ENCODE measurements at regions not wholly inside any gene's neighbourhood (a gene's known extent, or its start where the extent isn't known, plus 50 kb on each side); places are given as distances from the start of the nearest gene placed in this dataset.
"Not testable (repeated sequence)": the region's sequence is repeated elsewhere in the genome, so short reads cannot be mapped to it uniquely, and the experiment has no call there.

DNA sequence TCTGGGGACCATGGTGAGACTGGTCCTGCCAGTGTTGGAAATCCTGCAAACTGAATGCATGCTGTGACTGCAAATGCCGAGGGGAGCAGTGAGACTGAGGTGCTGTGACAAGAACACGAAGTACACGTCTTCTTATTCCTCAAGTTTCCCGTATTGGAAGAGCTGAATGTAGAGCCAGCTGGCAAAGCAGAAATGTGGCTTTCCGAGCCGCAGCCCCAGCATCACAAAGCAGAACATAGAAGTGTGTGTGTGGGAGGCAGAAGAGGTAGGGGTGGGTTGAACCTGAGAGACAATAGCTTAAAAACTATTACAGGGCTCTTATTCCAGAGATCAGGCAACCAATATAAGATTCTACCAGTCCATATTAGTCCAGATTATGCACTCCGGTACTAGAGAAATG lies 98.8 kb downstream of the CARTPT start:
- H3K4me1 ChIP-seq (ENCODE audit: control insufficient read depth in 4 of 4, insufficient read depth in 4 of 4, low read length in 3 of 4): no peaks in the 10 kb centered on the region
- no peaks in the 10 kb centered on the region for H3K27me3 ChIP-seq (ENCODE audit: control insufficient read depth in 4 of 4, insufficient read depth in 4 of 4, low read length in 3 of 4)
- no peak overlapping the region for H3K4me3 ChIP-seq (ENCODE audit: low read depth in 1 of 3, low read length in 3 of 3)
- no peak overlapping the region for H3K27ac ChIP-seq (ENCODE audit: low read depth in 1 of 2, low read length in 2 of 2)
- H3K9ac ChIP-seq (ENCODE audit: low read depth in 1 of 2, low read length in 2 of 2): no peak overlapping the region
- no peak for DNase-seq (ENCODE audit: low spot score)
- no peak for TF ChIP-seq FOXA1 (IDR thresholded peaks at IDR 0.05)
- no peak for TF ChIP-seq SP1 (IDR thresholded peaks at IDR 0.05)
- no peak for TF ChIP-seq HNF4G (IDR thresholded peaks at IDR 0.05)
- no peak for TF ChIP-seq JUND (IDR thresholded peaks at IDR 0.05)
- no peak for TF ChIP-seq EGR1 (IDR thresholded peaks at IDR 0.05; ENCODE audit: low read depth in 2 of 2)
- TF ChIP-seq HNF4A (conservative IDR thresholded peaks at IDR 0.05): no peak
- no peak for TF ChIP-seq GABPA (IDR thresholded peaks at IDR 0.05 in 1 of 2, conservative IDR thresholded peaks at IDR 0.05 in 1 of 2)
- 81% methylated on average over 7 of the region's 7 CpGs for WGBS
- H3K36me3 ChIP-seq (ENCODE audit: control insufficient read depth in 4 of 4, insufficient read depth in 3 of 4, low read depth in 1 of 4, low read length in 3 of 4): no peaks in the 10 kb centered on the region
- H3K9me3 ChIP-seq (ENCODE audit: control insufficient read depth in 4 of 4, low read length in 3 of 4): peaks cover 0 to 4% (median 2%) of the 10 kb centered on the region in 4 donors

DNA sequence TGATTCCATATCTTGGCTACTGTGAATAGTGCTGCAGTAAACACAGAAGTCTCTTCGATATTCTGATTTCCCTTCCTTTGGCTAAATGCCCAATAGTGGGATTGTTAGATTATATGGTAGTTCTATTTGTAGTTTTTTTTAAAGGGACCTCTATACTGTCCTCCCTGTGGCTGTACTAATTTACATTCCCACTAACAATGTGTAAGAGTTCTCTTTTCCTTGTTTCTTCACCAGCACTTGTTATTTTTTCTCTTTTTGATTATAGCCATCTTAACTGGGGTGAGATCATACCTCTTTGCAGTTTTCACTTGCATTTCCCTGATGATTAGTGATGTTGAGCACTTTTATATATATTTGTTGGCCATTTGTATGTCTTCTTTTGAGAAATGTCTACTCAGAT lies 102.0 kb downstream of the CARTPT start:
- Histone ChIP-seq H3K9me3 (ENCODE audit: control insufficient read depth in 4 of 4, low read length in 3 of 4) (peaks cover 0 to 14% (median 4%) of the 10 kb centered on the region in 4 donors), H3K27me3 (ENCODE audit: control insufficient read depth in 4 of 4, insufficient read depth in 4 of 4, low read length in 3 of 4) (no peaks in the 10 kb centered on the region), H3K4me3 (ENCODE audit: low read depth in 1 of 3, low read length in 3 of 3) (no peak overlapping the region), H3K27ac (ENCODE audit: low read depth in 1 of 2, low read length in 2 of 2) (no peak overlapping the region), H3K4me1 (ENCODE audit: control insufficient read depth in 4 of 4, insufficient read depth in 4 of 4, low read length in 3 of 4) (no peaks in the 10 kb centered on the region), H3K9ac (ENCODE audit: low read depth in 1 of 2, low read length in 2 of 2) (no peak overlapping the region), H3K36me3 (ENCODE audit: control insufficient read depth in 4 of 4, insufficient read depth in 3 of 4, low read depth in 1 of 4, low read length in 3 of 4) (no peaks in the 10 kb centered on the region)
- TF ChIP-seq SP1 (IDR thresholded peaks at IDR 0.05): no peak
- no peak for TF ChIP-seq TAF1 (conservative IDR thresholded peaks at IDR 0.05)
- TF ChIP-seq, protein P1, sequence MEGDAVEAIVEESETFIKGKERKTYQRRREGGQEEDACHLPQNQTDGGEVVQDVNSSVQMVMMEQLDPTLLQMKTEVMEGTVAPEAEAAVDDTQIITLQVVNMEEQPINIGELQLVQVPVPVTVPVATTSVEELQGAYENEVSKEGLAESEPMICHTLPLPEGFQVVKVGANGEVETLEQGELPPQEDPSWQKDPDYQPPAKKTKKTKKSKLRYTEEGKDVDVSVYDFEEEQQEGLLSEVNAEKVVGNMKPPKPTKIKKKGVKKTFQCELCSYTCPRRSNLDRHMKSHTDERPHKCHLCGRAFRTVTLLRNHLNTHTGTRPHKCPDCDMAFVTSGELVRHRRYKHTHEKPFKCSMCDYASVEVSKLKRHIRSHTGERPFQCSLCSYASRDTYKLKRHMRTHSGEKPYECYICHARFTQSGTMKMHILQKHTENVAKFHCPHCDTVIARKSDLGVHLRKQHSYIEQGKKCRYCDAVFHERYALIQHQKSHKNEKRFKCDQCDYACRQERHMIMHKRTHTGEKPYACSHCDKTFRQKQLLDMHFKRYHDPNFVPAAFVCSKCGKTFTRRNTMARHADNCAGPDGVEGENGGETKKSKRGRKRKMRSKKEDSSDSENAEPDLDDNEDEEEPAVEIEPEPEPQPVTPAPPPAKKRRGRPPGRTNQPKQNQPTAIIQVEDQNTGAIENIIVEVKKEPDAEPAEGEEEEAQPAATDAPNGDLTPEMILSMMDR (IDR thresholded peaks at IDR 0.05; ENCODE audit: low read depth, low read length, missing input control): no peak
- TF ChIP-seq RAD21 (IDR thresholded peaks at IDR 0.05): no peak
- no peak for TF ChIP-seq RXRA (IDR thresholded peaks at IDR 0.05)
- TF ChIP-seq EGR1 (IDR thresholded peaks at IDR 0.05; ENCODE audit: low read depth in 2 of 2): no peak
- TF ChIP-seq HNF4G (IDR thresholded peaks at IDR 0.05): no peak
- no peak for TF ChIP-seq ZBTB33 (IDR thresholded peaks at IDR 0.05)
- no peak for TF ChIP-seq FOXA1 (IDR thresholded peaks at IDR 0.05)
- TF ChIP-seq ATF3 (IDR thresholded peaks at IDR 0.05): no peak
- DNase-seq (ENCODE audit: low spot score): no peak
- 85% methylated on average over 1 of the region's 1 CpG for WGBS

- not testable (repeated sequence) for H3K27me3 ChIP-seq (ENCODE audit: control insufficient read depth in 4 of 4, insufficient read depth in 4 of 4, low read length in 3 of 4); H3K27ac ChIP-seq (ENCODE audit: low read depth in 1 of 2, low read length in 2 of 2); H3K9ac ChIP-seq (ENCODE audit: low read depth in 1 of 2, low read length in 2 of 2)
Measured at GRCh38 chr5:71822065-71822464, 103.0 kb downstream of the CARTPT start.

More at GRCh38 chr5:71822065-71822464, 103.0 kb downstream of the CARTPT start:
- not testable (repeated sequence) for H3K36me3 ChIP-seq (ENCODE audit: control insufficient read depth in 4 of 4, insufficient read depth in 3 of 4, low read depth in 1 of 4, low read length in 3 of 4); DNase-seq (ENCODE audit: low spot score); H3K4me1 ChIP-seq (ENCODE audit: control insufficient read depth in 4 of 4, insufficient read depth in 4 of 4, low read length in 3 of 4); H3K4me3 ChIP-seq (ENCODE audit: low read depth in 1 of 3, low read length in 3 of 3)
- peaks cover 0 to 14% (median 6%) of the 10 kb centered on the region in 4 donors for H3K9me3 ChIP-seq (ENCODE audit: control insufficient read depth in 4 of 4, low read length in 3 of 4)
